ENCODE measurements at regions not wholly inside any gene's neighbourhood (a gene's known extent, or its start where the extent isn't known, plus 50 kb on each side); places are given as distances from the start of the nearest gene placed in this dataset.

DNA sequence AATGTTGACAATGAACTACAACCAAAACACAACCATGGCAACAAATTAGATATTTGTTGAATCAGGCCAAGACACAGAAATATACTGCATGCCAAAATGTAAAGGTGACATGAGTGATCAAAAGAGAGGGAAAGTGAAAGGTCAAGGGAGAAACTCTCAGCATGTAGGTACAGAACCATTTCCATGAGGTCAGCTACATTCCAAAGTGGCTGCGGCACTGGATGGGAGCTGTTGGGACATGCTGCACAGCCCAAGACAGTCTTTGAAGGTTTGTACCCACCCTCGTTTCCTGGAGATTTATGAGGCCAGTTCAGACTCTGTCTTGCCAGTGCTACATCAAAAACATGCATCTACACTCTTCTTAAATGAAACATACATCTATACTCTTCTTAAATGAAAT is 579.9 kb downstream of the BMP2 start:
- no peak for ATAC-seq
- POLR2A ChIA-PET = no interaction called here
- BruUV-seq (replicated peaks) = no TSS peak

DNA sequence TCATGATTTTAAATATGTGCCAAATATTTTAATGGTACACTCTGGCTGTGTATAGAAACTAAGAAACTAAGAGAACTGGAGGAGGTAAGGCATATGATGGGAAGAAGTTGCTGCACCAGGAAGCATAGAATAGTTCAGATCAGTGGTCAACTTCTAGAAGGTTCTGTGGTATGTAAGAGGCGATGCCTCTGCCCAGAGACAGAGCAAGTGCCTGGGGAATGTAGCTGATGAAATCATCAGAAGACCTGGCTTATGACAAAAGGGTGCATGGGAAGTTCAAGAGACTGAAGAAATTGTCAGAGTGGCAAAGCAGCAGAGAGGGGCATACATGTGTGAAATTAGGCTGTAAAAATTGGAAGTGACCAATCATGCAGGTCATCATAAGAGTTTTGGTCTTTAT is 580.8 kb downstream of the BMP2 start:
- Histone ChIP-seq H3K27ac (ENCODE audit: low read length) (no peak overlapping the region), H3K27me3 (ENCODE audit: control insufficient read depth, insufficient read depth, low read length) (no peaks in the 10 kb centered on the region), H3K9me3 (ENCODE audit: control insufficient read depth, insufficient read depth, low read depth, low read length) (no peaks in the 10 kb centered on the region), H3K36me3 (ENCODE audit: control insufficient read depth, insufficient read depth, low read length) (no peaks in the 10 kb centered on the region), H3K4me3 (ENCODE audit: low read depth in 2 of 2, low read length in 2 of 2) (no peak overlapping the region), H3K4me1 (ENCODE audit: control insufficient read depth, insufficient read depth, low read length) (no peaks in the 10 kb centered on the region)
- TF ChIP-seq, protein P1, sequence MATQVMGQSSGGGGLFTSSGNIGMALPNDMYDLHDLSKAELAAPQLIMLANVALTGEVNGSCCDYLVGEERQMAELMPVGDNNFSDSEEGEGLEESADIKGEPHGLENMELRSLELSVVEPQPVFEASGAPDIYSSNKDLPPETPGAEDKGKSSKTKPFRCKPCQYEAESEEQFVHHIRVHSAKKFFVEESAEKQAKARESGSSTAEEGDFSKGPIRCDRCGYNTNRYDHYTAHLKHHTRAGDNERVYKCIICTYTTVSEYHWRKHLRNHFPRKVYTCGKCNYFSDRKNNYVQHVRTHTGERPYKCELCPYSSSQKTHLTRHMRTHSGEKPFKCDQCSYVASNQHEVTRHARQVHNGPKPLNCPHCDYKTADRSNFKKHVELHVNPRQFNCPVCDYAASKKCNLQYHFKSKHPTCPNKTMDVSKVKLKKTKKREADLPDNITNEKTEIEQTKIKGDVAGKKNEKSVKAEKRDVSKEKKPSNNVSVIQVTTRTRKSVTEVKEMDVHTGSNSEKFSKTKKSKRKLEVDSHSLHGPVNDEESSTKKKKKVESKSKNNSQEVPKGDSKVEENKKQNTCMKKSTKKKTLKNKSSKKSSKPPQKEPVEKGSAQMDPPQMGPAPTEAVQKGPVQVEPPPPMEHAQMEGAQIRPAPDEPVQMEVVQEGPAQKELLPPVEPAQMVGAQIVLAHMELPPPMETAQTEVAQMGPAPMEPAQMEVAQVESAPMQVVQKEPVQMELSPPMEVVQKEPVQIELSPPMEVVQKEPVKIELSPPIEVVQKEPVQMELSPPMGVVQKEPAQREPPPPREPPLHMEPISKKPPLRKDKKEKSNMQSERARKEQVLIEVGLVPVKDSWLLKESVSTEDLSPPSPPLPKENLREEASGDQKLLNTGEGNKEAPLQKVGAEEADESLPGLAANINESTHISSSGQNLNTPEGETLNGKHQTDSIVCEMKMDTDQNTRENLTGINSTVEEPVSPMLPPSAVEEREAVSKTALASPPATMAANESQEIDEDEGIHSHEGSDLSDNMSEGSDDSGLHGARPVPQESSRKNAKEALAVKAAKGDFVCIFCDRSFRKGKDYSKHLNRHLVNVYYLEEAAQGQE (IDR thresholded peaks at IDR 0.05; ENCODE audit: insufficient read depth in 1 of 2, low read depth in 2 of 2, low read length in 1 of 2) = no peak
- TF ChIP-seq TCF7L2 (IDR thresholded peaks at IDR 0.05; ENCODE audit: low read depth, low read length) (no peak), SIN3A (IDR thresholded peaks at IDR 0.05; ENCODE audit: borderline replicate concordance, insufficient read depth, low read depth, low read length) (no peak), POLR2AphosphoS5 (IDR thresholded peaks at IDR 0.05; ENCODE audit: low read depth, low read length) (no peak), CTCF (IDR thresholded peaks at IDR 0.05) (no peak)
- POLR2A ChIA-PET = no interaction called here
- CTCF ChIA-PET = no interaction called here
- BruUV-seq (replicated peaks) = no TSS peak
- DNase-seq (ENCODE audit: low read depth, low spot score) = no peak
- intact Hi-C loops (cut with micrococcal nuclease; ENCODE audit: unreplicated experiment) (no loop called here), in situ Hi-C loops (cut with HindIII; ENCODE audit: low pct_unique_long_range_greater_than_20kb, low sequenced_read_pairs) (no loop called here)
- ATAC-seq = no peak

More for the DNA sequence above, 579.9 kb downstream of the BMP2 start:
- no peak for TF ChIP-seq POLR2AphosphoS5 (IDR thresholded peaks at IDR 0.05; ENCODE audit: low read depth, low read length)
- no peak for TF ChIP-seq CTCF (IDR thresholded peaks at IDR 0.05)
- no peak for TF ChIP-seq SIN3A (IDR thresholded peaks at IDR 0.05; ENCODE audit: borderline replicate concordance, insufficient read depth, low read depth, low read length)
- TF ChIP-seq TCF7L2 (IDR thresholded peaks at IDR 0.05; ENCODE audit: low read depth, low read length) = no peak
- TF ChIP-seq, protein P1 (IDR thresholded peaks at IDR 0.05; ENCODE audit: insufficient read depth in 1 of 2, low read depth in 2 of 2, low read length in 1 of 2) = no peak
- in situ Hi-C loops (cut with HindIII; ENCODE audit: low pct_unique_long_range_greater_than_20kb, low sequenced_read_pairs) = no loop called here
- CTCF ChIA-PET = no interaction called here
- no peak for DNase-seq (ENCODE audit: low read depth, low spot score)
- no peaks in the 10 kb centered on the region for H3K36me3 ChIP-seq (ENCODE audit: control insufficient read depth, insufficient read depth, low read length)
- intact Hi-C loops (cut with micrococcal nuclease; ENCODE audit: unreplicated experiment) = no loop called here
- H3K27me3 ChIP-seq (ENCODE audit: control insufficient read depth, insufficient read depth, low read length) = no peaks in the 10 kb centered on the region
- no peak overlapping the region for H3K27ac ChIP-seq (ENCODE audit: low read length)
- no peaks in the 10 kb centered on the region for H3K4me1 ChIP-seq (ENCODE audit: control insufficient read depth, insufficient read depth, low read length)
- no peaks in the 10 kb centered on the region for H3K9me3 ChIP-seq (ENCODE audit: control insufficient read depth, insufficient read depth, low read depth, low read length)
- no peak overlapping the region for H3K4me3 ChIP-seq (ENCODE audit: low read depth in 2 of 2, low read length in 2 of 2)

Measured in Panc1 (cell line).